Activated CD4-positive, alpha-beta memory T cell treated with anti-CD3 and anti-CD28 coated beads for 36 hours (primary cell): ENCODE measurements at regions not wholly inside any gene's neighbourhood (a gene's known extent, or its start where the extent isn't known, plus 50 kb on each side); places are given as distances from the start of the nearest gene placed in this dataset.
"Not testable (repeated sequence)": the region's sequence is repeated elsewhere in the genome, so short reads cannot be mapped to it uniquely, and the experiment has no call there.

Experiments used
- CTCF ChIA-PET: fragments of 350-600 bp; sonication (Branson Sonifier 250); formaldehyde crosslinking; loops from one replicate; lab custom pipeline; 2021; ENCODE audit warnings: antibody characterized with exemption, inconsistent platforms; lab: Charles Lee
- POLR2A ChIA-PET: fragments of 350-600 bp; sonication (Branson Sonifier 250); formaldehyde crosslinking; loops from one replicate; lab custom pipeline; 2021; ENCODE audit warnings: antibody characterized with exemption; lab: Charles Lee
- DNase-seq: peaks from one replicate; pipeline ENCODE4 v3.0.0-alpha.2; 2020
- H3K27ac Mint-ChIP-seq: one replicate; pipeline ENCODE4 v1.8.0; 2021; ENCODE audit warnings: mixed read lengths
- H3K27me3 Mint-ChIP-seq: one replicate; pipeline ENCODE4 v1.8.0; 2021; ENCODE audit warnings: mixed read lengths
- H3K36me3 Mint-ChIP-seq: one replicate; pipeline ENCODE4 v1.8.0; 2021; ENCODE audit warnings: mixed read lengths
- H3K4me1 Mint-ChIP-seq: one replicate; pipeline ENCODE4 v1.8.0; 2021; ENCODE audit warnings: low read depth, mixed read lengths
- H3K4me3 Mint-ChIP-seq: one replicate; pipeline ENCODE4 v1.8.0; 2021; ENCODE audit warnings: mild to moderate bottlenecking, mixed read lengths
- H3K9me3 Mint-ChIP-seq: one replicate; pipeline ENCODE4 v1.8.0; 2021; ENCODE audit warnings: mixed read lengths
- intact Hi-C: fragments of 100-400 bp; cut with micrococcal nuclease; formaldehyde crosslinking; loops from one replicate; pipeline ENCODE4 v1.15.1; 2023

- no peak overlapping the region for H3K27ac Mint-ChIP-seq
- CTCF ChIA-PET = no interaction called here
- H3K4me3 Mint-ChIP-seq = no peak overlapping the region
- H3K4me1 Mint-ChIP-seq = no peaks in the 10 kb centered on the region
- intact Hi-C loops = no loop called here
- no peak for DNase-seq
- H3K27me3 Mint-ChIP-seq = peaks cover 3% of the 10 kb centered on the region
- H3K9me3 Mint-ChIP-seq = peaks cover 10% of the 10 kb centered on the region
- POLR2A ChIA-PET = no interaction called here
- H3K36me3 Mint-ChIP-seq = no peaks in the 10 kb centered on the region
These were observed 180.2 kb downstream of the SEMA6D start for GRCh38 chr15:47897525-47897924.

GRCh38 chr15:47900751-47901150 lies 183.4 kb downstream of the SEMA6D start:
- POLR2A ChIA-PET = no interaction called here
- no peak overlapping the region for H3K27ac Mint-ChIP-seq

GRCh38 chr15:47903368-47903767 lies 186.1 kb downstream of the SEMA6D start:
- H3K27ac Mint-ChIP-seq = no peak overlapping the region
- H3K36me3 Mint-ChIP-seq = peaks cover 2% of the 10 kb centered on the region
- no peak overlapping the region for H3K4me3 Mint-ChIP-seq
- DNase-seq = no peak
- CTCF ChIA-PET = no interaction called here
- H3K9me3 Mint-ChIP-seq = peaks cover 21% of the 10 kb centered on the region
- intact Hi-C loops = no loop called here
- POLR2A ChIA-PET = no interaction called here
- H3K4me1 Mint-ChIP-seq = no peaks in the 10 kb centered on the region
- H3K27me3 Mint-ChIP-seq = no peaks in the 10 kb centered on the region

More at GRCh38 chr15:47900751-47901150, 183.4 kb downstream of the SEMA6D start:
- Mint-ChIP-seq H3K4me1 (no peaks in the 10 kb centered on the region), H3K9me3 (peaks cover 21% of the 10 kb centered on the region), H3K4me3 (no peak overlapping the region), H3K27me3 (no peaks in the 10 kb centered on the region), H3K36me3 (peaks cover 2% of the 10 kb centered on the region)
- CTCF ChIA-PET = no interaction called here
- no peak for DNase-seq
- intact Hi-C loops = no loop called here

- Mint-ChIP-seq H3K36me3 (peaks cover 2% of the 10 kb centered on the region), H3K27ac (no peak overlapping the region), H3K4me3 (no peak overlapping the region), H3K9me3 (peaks cover 6% of the 10 kb centered on the region), H3K27me3 (no peaks in the 10 kb centered on the region), H3K4me1 (no peaks in the 10 kb centered on the region)
- no peak for DNase-seq
- intact Hi-C loops = no loop called here
- POLR2A ChIA-PET = no interaction called here
- CTCF ChIA-PET = interaction anchor here (1.3 kb wide), 1 partner anchor 80 kb away, joined by 3 read pairs; no protein-coding TSS in a partner anchor
These were observed 191.2 kb downstream of the SEMA6D start for GRCh38 chr15:47908486-47908885.

DNA sequence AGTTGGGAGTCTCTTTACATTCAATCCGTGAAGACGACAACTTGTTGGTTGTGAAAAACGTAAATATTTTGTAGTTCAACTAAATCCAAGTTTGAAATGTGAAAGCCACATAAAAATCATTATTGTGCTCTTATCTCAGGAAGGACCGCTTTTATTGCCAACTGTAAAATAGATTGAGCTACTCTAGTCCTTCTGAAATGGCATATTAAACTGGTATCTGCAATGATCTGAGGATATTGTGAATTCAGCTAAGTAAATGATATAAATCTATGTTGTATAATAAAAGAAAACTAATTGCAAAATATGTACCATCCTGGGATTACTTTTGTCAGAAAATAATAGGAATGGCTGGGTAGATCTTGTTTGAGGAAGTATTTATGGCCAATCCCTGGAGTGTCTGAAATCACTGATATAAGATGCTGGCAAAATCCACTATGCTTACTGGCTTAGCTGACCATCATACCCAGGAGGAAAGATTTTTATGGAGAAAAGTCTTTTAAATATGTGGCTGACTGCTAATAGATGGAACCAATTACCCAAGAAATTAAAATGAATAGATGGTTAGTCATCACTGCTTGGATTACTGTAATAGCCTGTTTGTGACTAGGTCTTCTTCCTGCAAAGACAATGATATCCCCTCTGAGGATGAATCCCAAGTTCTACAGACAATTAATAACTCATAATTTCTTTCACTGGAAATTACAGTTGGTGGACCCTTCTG lies 191.8 kb downstream of the SEMA6D start:
- intact Hi-C loops = no loop called here
- no peaks in the 10 kb centered on the region for H3K27me3 Mint-ChIP-seq
- no peaks in the 10 kb centered on the region for H3K4me1 Mint-ChIP-seq
- ChIA-PET POLR2A (no interaction called here), CTCF (no interaction called here)
- H3K27ac Mint-ChIP-seq = no peak overlapping the region
- H3K36me3 Mint-ChIP-seq = no peaks in the 10 kb centered on the region
- H3K9me3 Mint-ChIP-seq = no peaks in the 10 kb centered on the region
- no peak for DNase-seq
- H3K4me3 Mint-ChIP-seq = no peak overlapping the region

GRCh38 chr15:47912910-47913309 lies 195.6 kb downstream of the SEMA6D start:
- H3K27ac Mint-ChIP-seq, DNase-seq, H3K4me3 Mint-ChIP-seq, POLR2A ChIA-PET, H3K36me3 Mint-ChIP-seq, H3K9me3 Mint-ChIP-seq, CTCF ChIA-PET, H3K27me3 Mint-ChIP-seq, intact Hi-C loops, H3K4me1 Mint-ChIP-seq: not testable (repeated sequence)

GRCh38 chr15:47917881-47918280 lies 200.6 kb downstream of the SEMA6D start:
- no peak for DNase-seq

DNA sequence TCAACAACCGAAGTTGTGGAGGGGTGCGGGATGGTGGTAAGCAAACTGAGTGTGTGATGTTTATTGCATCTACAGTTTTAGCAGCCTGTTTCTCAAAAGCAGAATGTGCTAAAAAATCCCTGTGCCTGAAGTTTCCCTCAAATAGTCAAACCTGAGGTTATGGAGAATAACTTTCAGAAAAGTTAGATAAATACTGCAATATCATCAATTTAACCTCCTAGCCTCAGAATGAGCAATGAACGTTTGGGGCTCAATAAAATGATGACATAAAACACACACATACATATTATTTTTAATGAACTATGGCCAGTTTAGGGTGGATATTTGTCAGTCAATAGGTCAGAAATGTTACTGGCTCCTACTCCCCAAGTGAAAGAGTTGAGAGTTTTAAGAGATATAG lies 201.6 kb downstream of the SEMA6D start:
- intact Hi-C loops = no loop called here
- H3K36me3 Mint-ChIP-seq = no peaks in the 10 kb centered on the region
- H3K9me3 Mint-ChIP-seq = no peaks in the 10 kb centered on the region
- ChIA-PET POLR2A (no interaction called here), CTCF (no interaction called here)
- DNase-seq = no peak
- no peaks in the 10 kb centered on the region for H3K4me1 Mint-ChIP-seq
- H3K27ac Mint-ChIP-seq = no peak overlapping the region
- no peak overlapping the region for H3K4me3 Mint-ChIP-seq
- no peaks in the 10 kb centered on the region for H3K27me3 Mint-ChIP-seq

More at GRCh38 chr15:47917881-47918280, 200.6 kb downstream of the SEMA6D start:
- intact Hi-C loops = no loop called here
- no peaks in the 10 kb centered on the region for H3K9me3 Mint-ChIP-seq
- POLR2A ChIA-PET = no interaction called here
- H3K36me3 Mint-ChIP-seq = no peaks in the 10 kb centered on the region
- no peak overlapping the region for H3K27ac Mint-ChIP-seq
- no peaks in the 10 kb centered on the region for H3K27me3 Mint-ChIP-seq
- no peaks in the 10 kb centered on the region for H3K4me1 Mint-ChIP-seq
- CTCF ChIA-PET = no interaction called here
- no peak overlapping the region for H3K4me3 Mint-ChIP-seq

- no peaks in the 10 kb centered on the region for H3K27me3 Mint-ChIP-seq
- H3K4me3 Mint-ChIP-seq = no peak overlapping the region
These were observed 196.4 kb upstream of the SLC24A5 start for GRCh38 chr15:47924381-47924780.

DNA sequence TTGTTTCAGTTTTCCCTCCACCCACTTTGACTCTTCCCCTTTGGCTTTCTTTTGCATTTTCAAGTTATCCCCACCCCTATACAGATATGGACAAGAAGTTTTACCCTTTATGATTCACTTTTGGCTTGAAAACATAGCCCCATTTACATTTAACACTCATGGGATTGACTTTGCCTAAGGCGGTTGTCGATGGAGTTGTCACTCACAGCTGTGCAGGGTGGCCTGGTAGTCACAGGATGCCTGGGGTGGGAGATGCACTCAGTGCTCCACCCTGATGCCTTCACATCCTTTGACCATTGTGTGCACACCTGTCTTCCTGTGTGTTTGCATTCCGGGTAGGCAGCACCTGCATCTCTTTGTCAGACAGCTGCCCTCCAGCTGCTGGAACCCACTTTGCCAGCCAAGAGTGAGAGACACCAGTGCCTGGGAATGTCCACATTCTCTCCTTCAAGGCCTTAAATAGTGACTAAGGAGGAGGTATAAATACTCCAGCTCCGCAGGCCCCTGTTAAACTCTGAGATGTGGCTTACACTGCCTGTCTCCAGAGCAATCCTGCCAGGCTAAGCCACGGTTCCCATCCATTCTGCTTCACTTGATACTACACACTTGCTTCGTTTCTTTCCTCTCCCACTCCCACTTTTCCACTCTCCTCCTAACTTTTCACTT lies 191.5 kb upstream of the SLC24A5 start:
- no peaks in the 10 kb centered on the region for H3K27me3 Mint-ChIP-seq
- intact Hi-C loops = no loop called here
- H3K4me1 Mint-ChIP-seq = no peaks in the 10 kb centered on the region
- CTCF ChIA-PET = no interaction called here
- H3K36me3 Mint-ChIP-seq = no peaks in the 10 kb centered on the region
- no peak overlapping the region for H3K27ac Mint-ChIP-seq
- POLR2A ChIA-PET = no interaction called here
- no peak for DNase-seq
- no peaks in the 10 kb centered on the region for H3K9me3 Mint-ChIP-seq
- no peak overlapping the region for H3K4me3 Mint-ChIP-seq

More at GRCh38 chr15:47924381-47924780, 196.4 kb upstream of the SLC24A5 start:
- no peaks in the 10 kb centered on the region for H3K36me3 Mint-ChIP-seq
- POLR2A ChIA-PET = no interaction called here
- no peaks in the 10 kb centered on the region for H3K4me1 Mint-ChIP-seq
- H3K9me3 Mint-ChIP-seq = no peaks in the 10 kb centered on the region
- intact Hi-C loops = no loop called here
- CTCF ChIA-PET = no interaction called here
- H3K27ac Mint-ChIP-seq = no peak overlapping the region
- no peak for DNase-seq

DNA sequence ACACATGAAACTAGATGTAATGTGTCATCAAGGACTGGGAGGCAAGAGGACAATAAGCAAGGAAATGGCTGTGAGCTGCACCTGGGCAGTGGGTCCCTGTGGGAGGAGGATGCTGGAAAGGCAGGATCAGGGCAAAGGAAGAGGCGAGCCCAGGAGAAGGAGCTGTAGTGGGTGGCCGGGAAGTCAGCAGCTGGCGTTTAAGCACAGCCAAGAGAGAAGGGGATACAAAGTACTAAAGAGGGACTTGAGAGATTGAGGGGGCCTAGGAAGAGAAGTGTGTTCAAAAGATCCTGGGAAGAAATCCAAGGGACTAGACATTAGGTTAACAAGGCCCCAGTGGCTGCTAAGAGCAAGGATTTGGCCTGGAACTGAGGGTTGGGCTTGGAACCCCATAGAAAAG lies 188.5 kb upstream of the SLC24A5 start:
- Mint-ChIP-seq H3K27ac (no peak overlapping the region), H3K27me3 (peaks cover 6% of the 10 kb centered on the region), H3K4me1 (no peaks in the 10 kb centered on the region), H3K9me3 (no peaks in the 10 kb centered on the region), H3K4me3 (no peak overlapping the region), H3K36me3 (no peaks in the 10 kb centered on the region)
- intact Hi-C loops = no loop called here
- ChIA-PET POLR2A (no interaction called here), CTCF (no interaction called here)
- DNase-seq = no peak

- intact Hi-C loops = no loop called here
- no peaks in the 10 kb centered on the region for H3K9me3 Mint-ChIP-seq
- CTCF ChIA-PET = interaction anchor here (0.6 kb wide), 1 partner anchor 43 kb away, joined by 3 read pairs; no protein-coding TSS in a partner anchor
These were observed 187.7 kb upstream of the SLC24A5 start for GRCh38 chr15:47932951-47933641.

More at GRCh38 chr15:47932951-47933641, 187.7 kb upstream of the SLC24A5 start:
- no peak overlapping the region for H3K27ac Mint-ChIP-seq
- no peaks in the 10 kb centered on the region for H3K36me3 Mint-ChIP-seq
- POLR2A ChIA-PET = no interaction called here
- peaks cover 6% of the 10 kb centered on the region for H3K27me3 Mint-ChIP-seq
- H3K4me1 Mint-ChIP-seq = no peaks in the 10 kb centered on the region
- no peak overlapping the region for H3K4me3 Mint-ChIP-seq
- no peak for DNase-seq
